HFFc6 (cell line): ENCODE measurements at regions not wholly inside any gene's neighbourhood (a gene's known extent, or its start where the extent isn't known, plus 50 kb on each side); places are given as distances from the start of the nearest gene placed in this dataset.
"Not testable (repeated sequence)": the region's sequence is repeated elsewhere in the genome, so short reads cannot be mapped to it uniquely, and the experiment has no call there.

Experiments used
- DNase-seq: peaks from one replicate; pipeline ENCODE4 v3.0.0-alpha.2; 2018
- H3K27ac Mint-ChIP-seq: 2 replicates; pipeline ENCODE4 v1.8.0; 2020; ENCODE audit warnings: mild to moderate bottlenecking, mixed read lengths
- H3K27me3 Mint-ChIP-seq: 2 replicates; pipeline ENCODE4 v1.8.0; 2021; ENCODE audit warnings: mild to moderate bottlenecking, moderate library complexity, mixed read lengths; ENCODE audit not compliant: insufficient read depth
- H3K36me3 Mint-ChIP-seq: 2 replicates; pipeline ENCODE4 v1.8.0; 2021; ENCODE audit warnings: low read depth, mixed read lengths
- H3K4me1 Mint-ChIP-seq: 2 replicates; pipeline ENCODE4 v1.8.0; 2020; ENCODE audit warnings: low read depth, mixed read lengths
- H3K4me3 Mint-ChIP-seq: 2 replicates; pipeline ENCODE4 v1.8.0; 2020; ENCODE audit warnings: mild to moderate bottlenecking, moderate library complexity, mixed read lengths
- H3K9me3 Mint-ChIP-seq: 2 replicates; pipeline ENCODE4 v1.8.0; 2020; ENCODE audit warnings: mild to moderate bottlenecking, mixed read lengths
- TF ChIP-seq, protein P1 (sequence below): fragments of 200-600 bp; sonication (generic); IDR thresholded peaks from 2 replicates; pipeline ENCODE4 v1.5.0; 2021; ENCODE audit warnings: antibody characterized with exemption, mild to moderate bottlenecking

DNA sequence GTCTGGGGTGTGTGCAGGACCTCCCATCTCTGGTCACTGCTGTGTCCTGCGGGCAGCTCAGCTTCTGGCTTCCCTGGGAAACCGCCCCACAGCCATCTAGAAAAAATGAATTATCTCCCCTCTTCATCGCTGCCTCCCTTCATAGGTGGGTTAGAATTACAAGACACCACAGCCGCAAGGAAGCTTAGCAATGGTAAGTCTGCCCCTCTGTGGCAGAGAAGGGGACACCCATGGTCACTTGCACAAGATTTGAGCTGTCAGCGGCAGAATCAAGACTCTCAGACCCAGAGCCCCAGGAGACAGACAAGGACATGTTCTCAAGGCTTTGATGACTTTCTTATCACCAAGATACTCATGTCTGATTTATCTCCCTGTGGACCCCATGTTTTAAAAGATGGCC lies 110.8 kb upstream of the PABPC3 start:
- H3K27me3 Mint-ChIP-seq: peaks cover 23% of the 10 kb centered on the region
- TF ChIP-seq, protein P1, sequence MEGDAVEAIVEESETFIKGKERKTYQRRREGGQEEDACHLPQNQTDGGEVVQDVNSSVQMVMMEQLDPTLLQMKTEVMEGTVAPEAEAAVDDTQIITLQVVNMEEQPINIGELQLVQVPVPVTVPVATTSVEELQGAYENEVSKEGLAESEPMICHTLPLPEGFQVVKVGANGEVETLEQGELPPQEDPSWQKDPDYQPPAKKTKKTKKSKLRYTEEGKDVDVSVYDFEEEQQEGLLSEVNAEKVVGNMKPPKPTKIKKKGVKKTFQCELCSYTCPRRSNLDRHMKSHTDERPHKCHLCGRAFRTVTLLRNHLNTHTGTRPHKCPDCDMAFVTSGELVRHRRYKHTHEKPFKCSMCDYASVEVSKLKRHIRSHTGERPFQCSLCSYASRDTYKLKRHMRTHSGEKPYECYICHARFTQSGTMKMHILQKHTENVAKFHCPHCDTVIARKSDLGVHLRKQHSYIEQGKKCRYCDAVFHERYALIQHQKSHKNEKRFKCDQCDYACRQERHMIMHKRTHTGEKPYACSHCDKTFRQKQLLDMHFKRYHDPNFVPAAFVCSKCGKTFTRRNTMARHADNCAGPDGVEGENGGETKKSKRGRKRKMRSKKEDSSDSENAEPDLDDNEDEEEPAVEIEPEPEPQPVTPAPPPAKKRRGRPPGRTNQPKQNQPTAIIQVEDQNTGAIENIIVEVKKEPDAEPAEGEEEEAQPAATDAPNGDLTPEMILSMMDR: no peak

DNA sequence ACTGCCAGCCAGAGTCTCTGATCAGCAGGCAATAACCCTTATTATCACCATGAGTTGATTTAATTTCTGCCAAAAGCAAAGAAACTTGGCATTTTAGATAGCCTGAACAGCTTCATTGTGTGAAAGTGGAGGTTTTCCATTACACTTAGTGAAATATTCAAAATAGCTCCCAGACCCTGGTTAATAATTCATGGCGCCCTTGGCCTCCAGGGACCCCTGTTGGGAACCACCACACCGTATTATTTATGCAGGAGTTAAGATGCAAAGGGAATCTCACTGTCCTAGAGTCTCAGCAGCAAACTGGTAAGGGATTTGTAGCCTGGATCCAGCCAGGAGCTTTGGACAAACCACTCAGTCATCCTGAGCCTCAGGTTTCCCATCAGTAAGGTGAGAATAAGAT lies 110.0 kb upstream of the PABPC3 start:
- DNase-seq: no peak
- H3K4me3 Mint-ChIP-seq: no peak overlapping the region
- H3K9me3 Mint-ChIP-seq: no peaks in the 10 kb centered on the region
- H3K27ac Mint-ChIP-seq: no peak overlapping the region
- TF ChIP-seq, protein P1: no peak
- peaks cover 6% of the 10 kb centered on the region for H3K4me1 Mint-ChIP-seq
- peaks cover 25% of the 10 kb centered on the region for H3K27me3 Mint-ChIP-seq
- H3K36me3 Mint-ChIP-seq: no peaks in the 10 kb centered on the region

More for the DNA sequence above, 110.8 kb upstream of the PABPC3 start:
- Mint-ChIP-seq H3K9me3 (no peaks in the 10 kb centered on the region), H3K4me1 (peaks cover 6% of the 10 kb centered on the region), H3K36me3 (no peaks in the 10 kb centered on the region), H3K4me3 (no peak overlapping the region), H3K27ac (no peak overlapping the region)
- DNase-seq: no peak

DNA sequence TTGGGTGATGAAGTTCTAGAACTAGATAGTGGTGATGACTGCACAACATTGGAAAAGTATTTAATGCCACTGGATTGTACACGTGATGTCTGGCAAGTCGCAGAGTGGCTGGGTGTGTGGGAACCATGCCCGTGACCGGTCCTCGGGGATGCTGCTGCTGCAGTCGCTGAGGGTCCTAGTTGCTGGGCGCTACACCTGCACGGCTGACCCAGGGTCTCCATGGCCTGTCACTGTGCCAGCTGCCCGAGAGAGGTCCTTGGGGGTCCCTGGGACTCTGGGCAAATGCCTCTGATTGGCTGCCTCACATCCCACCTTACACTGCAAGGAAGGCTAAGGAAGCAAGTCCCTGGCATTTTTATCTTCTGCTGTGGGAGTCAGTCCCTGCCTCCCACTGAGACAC lies 109.1 kb upstream of the PABPC3 start:
- DNase-seq: no peak
- Mint-ChIP-seq H3K9me3 (no peaks in the 10 kb centered on the region), H3K4me1 (peaks cover 6% of the 10 kb centered on the region), H3K27me3 (peaks cover 29% of the 10 kb centered on the region), H3K27ac (no peak overlapping the region), H3K4me3 (no peak overlapping the region), H3K36me3 (no peaks in the 10 kb centered on the region)
- TF ChIP-seq, protein P1: no peak

DNA sequence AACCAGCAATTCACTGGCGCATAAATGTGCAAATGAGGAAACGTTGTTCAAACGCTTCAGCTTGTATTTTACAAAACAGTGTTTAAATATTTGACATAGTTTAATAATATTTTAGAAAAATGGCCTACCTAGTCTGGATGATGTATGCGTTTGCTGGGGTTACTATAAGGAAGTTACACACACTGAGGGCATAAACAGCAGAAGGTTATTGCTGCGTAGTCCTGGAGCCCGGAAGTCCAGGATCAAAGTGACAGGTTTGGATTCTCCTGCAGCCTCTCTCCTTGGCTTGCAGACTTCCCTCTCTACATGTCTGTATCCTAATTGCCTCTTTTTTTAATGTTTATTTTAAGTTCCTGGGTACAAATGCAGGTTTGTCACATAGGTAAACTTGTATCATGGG lies 106.0 kb upstream of the PABPC3 start:
- H3K36me3 Mint-ChIP-seq, H3K4me3 Mint-ChIP-seq, H3K9me3 Mint-ChIP-seq, H3K27ac Mint-ChIP-seq, H3K4me1 Mint-ChIP-seq, DNase-seq: not testable (repeated sequence)
- H3K27me3 Mint-ChIP-seq: peaks cover 25% of the 10 kb centered on the region

DNA sequence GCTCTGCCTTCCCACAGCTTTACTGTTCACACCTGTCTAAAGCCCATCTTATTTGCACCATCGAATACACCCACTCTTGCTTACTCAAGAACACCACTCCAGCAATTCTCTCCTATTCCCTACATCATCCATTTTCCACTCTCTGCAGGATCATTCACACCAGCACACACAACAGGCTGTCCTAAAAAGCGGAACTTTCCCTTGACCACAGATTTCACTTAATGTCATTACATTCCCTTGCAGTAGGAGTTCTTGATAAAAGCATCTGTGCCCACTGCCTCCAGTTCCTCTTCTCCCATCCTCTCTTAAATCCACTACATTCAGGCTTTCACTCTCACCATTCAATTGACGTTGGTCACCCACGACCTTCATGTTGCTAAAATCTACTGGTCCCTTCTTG lies 103.0 kb upstream of the PABPC3 start:
- H3K4me3 Mint-ChIP-seq, H3K4me1 Mint-ChIP-seq, H3K27ac Mint-ChIP-seq, H3K36me3 Mint-ChIP-seq, DNase-seq, H3K9me3 Mint-ChIP-seq: not testable (repeated sequence)
- peaks cover 16% of the 10 kb centered on the region for H3K27me3 Mint-ChIP-seq

DNA sequence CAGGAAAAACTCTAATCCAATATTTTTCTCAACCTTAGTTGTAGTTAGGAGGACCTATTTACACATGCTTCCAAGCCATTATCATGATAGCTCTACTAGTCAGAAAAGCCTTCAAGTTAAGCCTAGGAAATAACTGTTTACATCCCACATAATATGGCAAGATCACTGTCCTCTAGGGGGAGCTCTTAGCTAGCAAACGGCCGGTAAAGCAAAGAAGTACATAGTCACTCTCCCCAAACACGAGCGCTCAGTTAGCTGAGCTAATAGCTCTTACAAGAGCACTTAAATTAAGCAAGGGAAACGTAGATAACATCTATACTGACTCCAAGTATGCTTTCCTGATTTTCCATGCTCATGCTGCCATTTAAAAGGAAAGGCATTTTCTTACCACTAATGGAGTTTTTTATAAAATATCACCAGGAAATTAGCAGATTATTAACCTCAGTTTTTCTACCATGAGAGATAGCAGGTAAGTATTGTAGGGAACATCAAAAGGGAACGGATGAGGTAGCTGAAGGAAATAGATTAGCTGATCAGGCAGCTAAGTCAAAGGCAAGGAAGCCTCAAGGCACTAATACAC lies 100.6 kb upstream of the PABPC3 start:
- Mint-ChIP-seq H3K4me3 (no peak overlapping the region), H3K27me3 (peaks cover 8% of the 10 kb centered on the region; the same call in 1 of the 2 replicates), H3K27ac (no peak overlapping the region), H3K9me3 (no peaks in the 10 kb centered on the region), H3K36me3 (no peaks in the 10 kb centered on the region), H3K4me1 (no peaks in the 10 kb centered on the region)
- TF ChIP-seq, protein P1: peak; percentile 91
- peak; percentile 77 for DNase-seq
